ENCODE measurements at regions not wholly inside any gene's neighbourhood (a gene's known extent, or its start where the extent isn't known, plus 50 kb on each side); places are given as distances from the start of the nearest gene placed in this dataset.

GRCh38 chr3:181859518-181859917 is 147.8 kb downstream of the SOX2 start:
- no peak for DNase-seq (ENCODE audit: low read depth in 2 of 2)

GRCh38 chr3:181860235-181860634 is 148.5 kb downstream of the SOX2 start:
- DNase-seq (ENCODE audit: low read depth in 2 of 2) = no peak

GRCh38 chr3:181862502-181862901 is 150.8 kb downstream of the SOX2 start:
- no peak for DNase-seq (ENCODE audit: low read depth in 2 of 2)

- no peak for DNase-seq (ENCODE audit: low read depth in 2 of 2)
These were observed 156.9 kb downstream of the SOX2 start for GRCh38 chr3:181868576-181869082.

GRCh38 chr3:181872887-181873286 is 161.2 kb downstream of the SOX2 start:
- no peak for DNase-seq (ENCODE audit: low read depth in 2 of 2)

GRCh38 chr3:181879926-181880325 is 168.2 kb downstream of the SOX2 start:
- no peak for DNase-seq (ENCODE audit: low read depth in 2 of 2)

GRCh38 chr3:181880331-181880730 is 168.6 kb downstream of the SOX2 start:
- DNase-seq (ENCODE audit: low read depth in 2 of 2) = no peak

GRCh38 chr3:181881749-181882148 is 170.0 kb downstream of the SOX2 start:
- DNase-seq (ENCODE audit: low read depth in 2 of 2) = no peak

GRCh38 chr3:181885868-181886630 is 174.3 kb downstream of the SOX2 start:
- no peak for DNase-seq (ENCODE audit: low read depth in 2 of 2)

GRCh38 chr3:181886676-181887075 is 175.0 kb downstream of the SOX2 start:
- no peak for DNase-seq (ENCODE audit: low read depth in 2 of 2)

- no peak for DNase-seq (ENCODE audit: low read depth in 2 of 2)
These were observed 176.0 kb downstream of the SOX2 start for GRCh38 chr3:181887685-181888084.

GRCh38 chr3:181888234-181888633 is 176.5 kb downstream of the SOX2 start:
- no peak for DNase-seq (ENCODE audit: low read depth in 2 of 2)

- DNase-seq (ENCODE audit: low read depth in 2 of 2) = no peak
These were observed 181.1 kb downstream of the SOX2 start for GRCh38 chr3:181892848-181893247.

- DNase-seq (ENCODE audit: low read depth in 2 of 2) = no peak
These were observed 184.9 kb downstream of the SOX2 start for GRCh38 chr3:181896605-181897004.

- DNase-seq (ENCODE audit: low read depth in 2 of 2) = no peak
These were observed 188.0 kb downstream of the SOX2 start for GRCh38 chr3:181899702-181900101.

GRCh38 chr3:181901626-181902025 is 189.9 kb downstream of the SOX2 start:
- no peak for DNase-seq (ENCODE audit: low read depth in 2 of 2)

- DNase-seq (ENCODE audit: low read depth in 2 of 2) = no peak
These were observed 194.6 kb downstream of the SOX2 start for GRCh38 chr3:181906338-181906737.

- no peak for DNase-seq (ENCODE audit: low read depth in 2 of 2)
These were observed 197.5 kb downstream of the SOX2 start for GRCh38 chr3:181909241-181909640.

GRCh38 chr3:181912384-181912783 is 200.7 kb downstream of the SOX2 start:
- no peak for DNase-seq (ENCODE audit: low read depth in 2 of 2)

- no peak for DNase-seq (ENCODE audit: low read depth in 2 of 2)
These were observed 201.5 kb downstream of the SOX2 start for GRCh38 chr3:181913254-181913653.

- DNase-seq (ENCODE audit: low read depth in 2 of 2) = no peak
These were observed 203.8 kb downstream of the SOX2 start for GRCh38 chr3:181915551-181915950.

GRCh38 chr3:181916013-181916412 is 204.3 kb downstream of the SOX2 start:
- no peak for DNase-seq (ENCODE audit: low read depth in 2 of 2)

- no peak for DNase-seq (ENCODE audit: low read depth in 2 of 2)
These were observed 205.3 kb downstream of the SOX2 start for GRCh38 chr3:181917027-181917426.

GRCh38 chr3:181919375-181919774 is 207.7 kb downstream of the SOX2 start:
- DNase-seq (ENCODE audit: low read depth in 2 of 2) = no peak
